Esophagus muscularis mucosa (tissue), 3 donors: ENCODE measurements at regions not wholly inside any gene's neighbourhood (a gene's known extent, or its start where the extent isn't known, plus 50 kb on each side); places are given as distances from the start of the nearest gene placed in this dataset.

ENCODE experiments used
- POLR2A ChIP-seq: fragments of 450-650 bp; IDR thresholded peaks from one replicate; pipeline ENCODE4 v1.6.1; 2017; ENCODE audit warnings: antibody characterized with exemption, moderate library complexity, mild to moderate bottlenecking, low read depth
- TF ChIP-seq, protein P1 (sequence below), 3 experiments: fragments of 200-600 bp in 2 of 3; fragments of 450-650 bp in 1 of 3; sonication (generic) in 2 of 3; IDR thresholded peaks; one replicate each; pipeline ENCODE4 v1.5.1; 2017 to 2019; ENCODE audit warnings: antibody characterized with exemption in 3 of 3, mild to moderate bottlenecking in 2 of 3, moderate library complexity in 1 of 3

DNA sequence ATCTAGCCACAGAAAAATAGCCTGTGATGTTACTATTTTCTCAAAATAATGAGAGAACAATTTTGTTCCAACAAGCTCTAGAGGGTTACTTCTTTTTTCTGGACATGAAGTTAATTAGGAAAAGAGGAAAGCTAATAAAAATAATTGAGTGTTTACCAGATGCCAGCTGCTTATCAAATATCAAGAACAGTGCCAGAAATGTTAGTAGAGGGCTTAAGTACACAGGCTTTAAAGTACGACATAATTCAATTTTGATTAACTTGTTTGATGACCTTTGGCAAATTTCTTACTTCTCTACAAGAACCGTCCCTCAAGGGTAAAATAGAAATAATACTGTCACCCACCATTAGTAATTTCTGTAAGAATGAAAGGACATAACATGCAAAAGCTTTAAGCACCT lies 977.0 kb downstream of the FSTL5 start:
- TF ChIP-seq POLR2A: no peak
- TF ChIP-seq, protein P1, sequence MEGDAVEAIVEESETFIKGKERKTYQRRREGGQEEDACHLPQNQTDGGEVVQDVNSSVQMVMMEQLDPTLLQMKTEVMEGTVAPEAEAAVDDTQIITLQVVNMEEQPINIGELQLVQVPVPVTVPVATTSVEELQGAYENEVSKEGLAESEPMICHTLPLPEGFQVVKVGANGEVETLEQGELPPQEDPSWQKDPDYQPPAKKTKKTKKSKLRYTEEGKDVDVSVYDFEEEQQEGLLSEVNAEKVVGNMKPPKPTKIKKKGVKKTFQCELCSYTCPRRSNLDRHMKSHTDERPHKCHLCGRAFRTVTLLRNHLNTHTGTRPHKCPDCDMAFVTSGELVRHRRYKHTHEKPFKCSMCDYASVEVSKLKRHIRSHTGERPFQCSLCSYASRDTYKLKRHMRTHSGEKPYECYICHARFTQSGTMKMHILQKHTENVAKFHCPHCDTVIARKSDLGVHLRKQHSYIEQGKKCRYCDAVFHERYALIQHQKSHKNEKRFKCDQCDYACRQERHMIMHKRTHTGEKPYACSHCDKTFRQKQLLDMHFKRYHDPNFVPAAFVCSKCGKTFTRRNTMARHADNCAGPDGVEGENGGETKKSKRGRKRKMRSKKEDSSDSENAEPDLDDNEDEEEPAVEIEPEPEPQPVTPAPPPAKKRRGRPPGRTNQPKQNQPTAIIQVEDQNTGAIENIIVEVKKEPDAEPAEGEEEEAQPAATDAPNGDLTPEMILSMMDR (IDR thresholded peaks at IDR 0.05): no peak
